ENCODE measurements at regions not wholly inside any gene's neighbourhood (a gene's known extent, or its start where the extent isn't known, plus 50 kb on each side); places are given as distances from the start of the nearest gene placed in this dataset.

GRCh38 chr5:38753141-38753540 lies 92.7 kb upstream of the OSMR start:
- no peaks in the 10 kb centered on the region for H3K27me3 ChIP-seq (ENCODE audit: control insufficient read depth in 2 of 2, insufficient read depth in 2 of 2, low read length in 2 of 2)
- H3K4me1 ChIP-seq (ENCODE audit: control insufficient read depth in 1 of 2, insufficient read depth in 2 of 2, low read length in 2 of 2): no peaks in the 10 kb centered on the region
- 60% methylated on average over 2 of the region's 3 CpGs for WGBS (ENCODE audit: insufficient coverage)
- H4K20me1 ChIP-seq (ENCODE audit: insufficient read depth, low read length): no peaks in the 10 kb centered on the region
- H2AFZ ChIP-seq (ENCODE audit: insufficient read depth, low read depth, low read length, poor library complexity, severe bottlenecking): no peak overlapping the region
- no peak for DNase-seq
- Mint-ChIP-seq H3K9me3 (peaks cover 0 to 1% (median 0%) of the 10 kb centered on the region in 7 donors), H3K27ac (peak overlapping the region in 1 of 7 donors; percentile 1), H3K27me3 (ENCODE audit: low read depth in 3 of 3) (peaks cover 3 to 11% (median 8%) of the 10 kb centered on the region in 3 donors), H3K36me3 (no peaks in the 10 kb centered on the region), H3K4me3 (no peak overlapping the region), H3K4me1 (no peaks in the 10 kb centered on the region)
- H3K4me3 ChIP-seq (replicated peaks in 1 of 3; ENCODE audit: low read depth in 2 of 3, low read length in 3 of 3): no peak overlapping the region
- H3K9ac ChIP-seq (ENCODE audit: insufficient read depth, low read length, poor library complexity, severe bottlenecking): no peak overlapping the region
- intact Hi-C loops (cut with micrococcal nuclease): no loop called here
- H3K9me3 ChIP-seq (replicated peaks in 1 of 2; ENCODE audit: control insufficient read depth in 1 of 2, insufficient read depth in 1 of 2, low read length in 2 of 2): no peaks in the 10 kb centered on the region
- H3K79me2 ChIP-seq (ENCODE audit: insufficient read depth, low read length): no peaks in the 10 kb centered on the region
- H3K27ac ChIP-seq (ENCODE audit: low read depth in 1 of 2, low read length in 2 of 2): no peak overlapping the region
- no peak for TF ChIP-seq CTCF (IDR thresholded peaks at IDR 0.05)
- H3K4me2 ChIP-seq (replicated peaks; ENCODE audit: extremely low read depth, low read length, poor library complexity, severe bottlenecking): no peak overlapping the region
- H3K36me3 ChIP-seq (replicated peaks in 1 of 2; ENCODE audit: control insufficient read depth in 1 of 2, insufficient read depth in 2 of 2, low read length in 2 of 2): no peaks in the 10 kb centered on the region

GRCh38 chr5:38753776-38754175 lies 92.0 kb upstream of the OSMR start:
- H3K36me3 Mint-ChIP-seq: no peaks in the 10 kb centered on the region
- Histone ChIP-seq H3K4me3 (replicated peaks in 1 of 3; ENCODE audit: low read depth in 2 of 3, low read length in 3 of 3) (no peak overlapping the region), H3K36me3 (replicated peaks in 1 of 2; ENCODE audit: control insufficient read depth in 1 of 2, insufficient read depth in 2 of 2, low read length in 2 of 2) (no peaks in the 10 kb centered on the region), H3K27ac (ENCODE audit: low read depth in 1 of 2, low read length in 2 of 2) (no peak overlapping the region), H3K27me3 (ENCODE audit: control insufficient read depth in 2 of 2, insufficient read depth in 2 of 2, low read length in 2 of 2) (no peaks in the 10 kb centered on the region), H3K4me1 (ENCODE audit: control insufficient read depth in 1 of 2, insufficient read depth in 2 of 2, low read length in 2 of 2) (no peaks in the 10 kb centered on the region), H3K4me2 (replicated peaks; ENCODE audit: extremely low read depth, low read length, poor library complexity, severe bottlenecking) (no peak overlapping the region), H3K9me3 (replicated peaks in 1 of 2; ENCODE audit: control insufficient read depth in 1 of 2, insufficient read depth in 1 of 2, low read length in 2 of 2) (no peaks in the 10 kb centered on the region), H3K79me2 (ENCODE audit: insufficient read depth, low read length) (no peaks in the 10 kb centered on the region), H4K20me1 (ENCODE audit: insufficient read depth, low read length) (no peaks in the 10 kb centered on the region), H2AFZ (ENCODE audit: insufficient read depth, low read depth, low read length, poor library complexity, severe bottlenecking) (no peak overlapping the region), H3K9ac (ENCODE audit: insufficient read depth, low read length, poor library complexity, severe bottlenecking) (no peak overlapping the region)
- peaks cover 3 to 10% (median 8%) of the 10 kb centered on the region in 3 donors for H3K27me3 Mint-ChIP-seq (ENCODE audit: low read depth in 3 of 3)
- intact Hi-C loops (cut with micrococcal nuclease): no loop called here
- TF ChIP-seq CTCF (IDR thresholded peaks at IDR 0.05): no peak
- no CpG with 5 or more reads among the region's 5 CpGs for WGBS (ENCODE audit: insufficient coverage)
- H3K4me3 Mint-ChIP-seq: no peak overlapping the region
- no peak overlapping the region for H3K27ac Mint-ChIP-seq
- H3K4me1 Mint-ChIP-seq: no peaks in the 10 kb centered on the region
- no peak for DNase-seq
- peaks cover 0 to 2% (median 0%) of the 10 kb centered on the region in 7 donors for H3K9me3 Mint-ChIP-seq

All from CD14-positive monocyte (primary cell).